HL-60 (cell line): ENCODE measurements at regions not wholly inside any gene's neighbourhood (a gene's known extent, or its start where the extent isn't known, plus 50 kb on each side); places are given as distances from the start of the nearest gene placed in this dataset.

Source experiments
- DNase-seq, 2 experiments: peaks; one replicate each; pipeline ENCODE4 v3.0.0-alpha.2; 2010 to 2020; ENCODE audit warnings: low read depth in 1 of 2, low spot score in 1 of 2
- H3K27ac ChIP-seq: fragments of 250-450 bp; sonication (Bioruptor Pico); replicated peaks from 2 replicates; pipeline ENCODE4 v1.5.1; 2020; ENCODE audit warnings: mild to moderate bottlenecking, moderate library complexity
- H3K27me3 ChIP-seq: fragments of 250-450 bp; sonication (Bioruptor Pico); 2 replicates; pipeline ENCODE4 v1.5.1; 2021; ENCODE audit warnings: mild to moderate bottlenecking, moderate library complexity; ENCODE audit not compliant: insufficient read depth, poor library complexity, severe bottlenecking
- H3K4me3 ChIP-seq: replicated peaks from 2 replicates; pipeline ENCODE4 v1.5.1; 2011; ENCODE audit warnings: mild to moderate bottlenecking, control low read depth, low read length; ENCODE audit not compliant: insufficient read depth
- CTCF ChIP-seq: IDR thresholded peaks from one replicate; pipeline ENCODE4 v1.5.1; 2011; ENCODE audit warnings: low read length, control low read depth, inconsistent platforms; ENCODE audit not compliant: insufficient read depth
- GABPA ChIP-seq: IDR thresholded peaks from 2 replicates; pipeline ENCODE4 v1.6.1; 2012; ENCODE audit warnings: low read depth
- POLR2AphosphoS5 ChIP-seq: IDR thresholded peaks from 2 replicates; pipeline ENCODE4 v1.6.1; 2012; ENCODE audit warnings: low read depth
- REST ChIP-seq: IDR thresholded peaks from 2 replicates; pipeline ENCODE4 v1.6.1; 2012; ENCODE audit warnings: low read depth; ENCODE audit not compliant: insufficient replicate concordance
- SPI1 ChIP-seq: IDR thresholded peaks from 2 replicates; pipeline ENCODE4 v1.6.1; 2012; ENCODE audit warnings: low read depth, mild to moderate bottlenecking, borderline replicate concordance

- no peak for DNase-seq
- no peak overlapping the region for H3K27ac ChIP-seq
- H3K27me3 ChIP-seq = no peaks in the 10 kb centered on the region
- TF ChIP-seq SPI1 (no peak), POLR2AphosphoS5 (no peak), CTCF (no peak), GABPA (no peak), REST (no peak)
- H3K4me3 ChIP-seq = no peak overlapping the region
These were observed 437.7 kb downstream of the OMA1 start for GRCh38 chr1:58108783-58109182.

GRCh38 chr1:58107943-58108342 is 438.6 kb downstream of the OMA1 start:
- no peak overlapping the region for H3K27ac ChIP-seq
- TF ChIP-seq SPI1 = no peak
- TF ChIP-seq REST = no peak
- no peak for TF ChIP-seq GABPA
- TF ChIP-seq POLR2AphosphoS5 = no peak
- TF ChIP-seq CTCF = no peak

GRCh38 chr1:58104960-58105359 is 441.6 kb downstream of the OMA1 start:
- DNase-seq = no peak
- no peak overlapping the region for H3K27ac ChIP-seq
- H3K27me3 ChIP-seq = no peaks in the 10 kb centered on the region
- no peak overlapping the region for H3K4me3 ChIP-seq
- TF ChIP-seq GABPA = no peak
- TF ChIP-seq POLR2AphosphoS5 = no peak
- no peak for TF ChIP-seq REST
- 0 out of 2 replicates have a peak, but pooled peaks have one; percentile 39 for TF ChIP-seq SPI1
- no peak for TF ChIP-seq CTCF

More at GRCh38 chr1:58107943-58108342, 438.6 kb downstream of the OMA1 start:
- no peak for DNase-seq
- Histone ChIP-seq H3K27me3 (no peaks in the 10 kb centered on the region), H3K4me3 (no peak overlapping the region)
